ENCODE measurements at regions not wholly inside any gene's neighbourhood (a gene's known extent, or its start where the extent isn't known, plus 50 kb on each side); places are given as distances from the start of the nearest gene placed in this dataset.

GRCh38 chr10:29687421-29688164 lies 52.8 kb upstream of the SVIL start:
- Histone ChIP-seq H3K4me3 (no peak overlapping the region), H3K4me1 (peaks cover 0 to 28% (median 14%) of the 10 kb centered on the region in 4 donors), H3K36me3 (peaks cover 0 to 19% (median 3%) of the 10 kb centered on the region in 4 donors), H3K27ac (peak overlapping the region in 2 of 4 donors; percentile 4 to 18), H3K27me3 (no peaks in the 10 kb centered on the region), H3K9me3 (no peaks in the 10 kb centered on the region)
- WGBS, 2 donors (ENCODE audit: low coverage in 1 of 2) = 74 to 88% methylated on average over 7 to 10 of the region's 10 CpGs
- TF ChIP-seq POLR2AphosphoS5 (IDR thresholded peaks at IDR 0.05) = no peak
- no peak for TF ChIP-seq POLR2A (IDR thresholded peaks at IDR 0.05)
- TF ChIP-seq, protein P1, sequence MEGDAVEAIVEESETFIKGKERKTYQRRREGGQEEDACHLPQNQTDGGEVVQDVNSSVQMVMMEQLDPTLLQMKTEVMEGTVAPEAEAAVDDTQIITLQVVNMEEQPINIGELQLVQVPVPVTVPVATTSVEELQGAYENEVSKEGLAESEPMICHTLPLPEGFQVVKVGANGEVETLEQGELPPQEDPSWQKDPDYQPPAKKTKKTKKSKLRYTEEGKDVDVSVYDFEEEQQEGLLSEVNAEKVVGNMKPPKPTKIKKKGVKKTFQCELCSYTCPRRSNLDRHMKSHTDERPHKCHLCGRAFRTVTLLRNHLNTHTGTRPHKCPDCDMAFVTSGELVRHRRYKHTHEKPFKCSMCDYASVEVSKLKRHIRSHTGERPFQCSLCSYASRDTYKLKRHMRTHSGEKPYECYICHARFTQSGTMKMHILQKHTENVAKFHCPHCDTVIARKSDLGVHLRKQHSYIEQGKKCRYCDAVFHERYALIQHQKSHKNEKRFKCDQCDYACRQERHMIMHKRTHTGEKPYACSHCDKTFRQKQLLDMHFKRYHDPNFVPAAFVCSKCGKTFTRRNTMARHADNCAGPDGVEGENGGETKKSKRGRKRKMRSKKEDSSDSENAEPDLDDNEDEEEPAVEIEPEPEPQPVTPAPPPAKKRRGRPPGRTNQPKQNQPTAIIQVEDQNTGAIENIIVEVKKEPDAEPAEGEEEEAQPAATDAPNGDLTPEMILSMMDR (IDR thresholded peaks at IDR 0.05) = no peak
- no peak for TF ChIP-seq EP300 (IDR thresholded peaks at IDR 0.05; ENCODE audit: low read depth)
- in situ Hi-C loops (cut with MboI; ENCODE audit: low pct_ligation_motif_present in 1 of 4, low pct_unique_long_range_greater_than_20kb in 1 of 4, low sequenced_read_pairs in 3 of 4) (no loop called here), intact Hi-C loops (cut with DNase I; ENCODE audit: low total_unique reads) (no loop called here)
- DNase-seq = no peak

DNA sequence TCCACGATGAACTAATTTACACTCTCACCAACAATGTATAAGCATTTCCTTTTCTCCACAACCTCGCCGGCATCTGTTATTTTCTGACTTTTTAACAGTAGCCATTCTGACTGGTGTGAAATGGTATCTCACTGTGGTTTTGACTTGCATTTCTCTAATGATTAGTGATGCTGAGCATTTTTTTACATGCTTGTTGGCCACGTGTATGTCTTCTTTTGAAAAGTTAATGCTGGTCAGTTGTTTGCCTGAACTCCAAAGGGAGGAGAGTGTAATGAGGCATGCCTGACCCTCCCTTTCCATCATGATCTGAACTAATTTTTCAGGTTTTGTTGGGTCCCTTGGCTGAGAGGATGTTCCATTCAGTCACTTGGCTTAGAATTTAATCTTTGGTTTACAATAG lies 50.7 kb upstream of the SVIL start:
- H3K36me3 ChIP-seq = peaks cover 0 to 19% (median 3%) of the 10 kb centered on the region in 4 donors
- intact Hi-C loops (cut with DNase I; ENCODE audit: low total_unique reads) = no loop called here
- WGBS, 2 donors (ENCODE audit: low coverage in 1 of 2) = 90 to 91% methylated on average over 4 of the region's 4 CpGs
- H3K4me1 ChIP-seq = peaks cover 0 to 24% (median 14%) of the 10 kb centered on the region in 4 donors
- TF ChIP-seq EP300 (IDR thresholded peaks at IDR 0.05; ENCODE audit: low read depth) = no peak
- TF ChIP-seq, protein P1 (IDR thresholded peaks at IDR 0.05) = no peak
- in situ Hi-C loops (cut with MboI; ENCODE audit: low pct_ligation_motif_present in 1 of 4, low pct_unique_long_range_greater_than_20kb in 1 of 4, low sequenced_read_pairs in 3 of 4) = no loop called here
- H3K27ac ChIP-seq = no peak overlapping the region
- no peak overlapping the region for H3K4me3 ChIP-seq
- DNase-seq = no peak
- H3K27me3 ChIP-seq = no peaks in the 10 kb centered on the region
- H3K9me3 ChIP-seq = no peaks in the 10 kb centered on the region

Small RNA genes lying in the stretch of these regions (small RNA-seq; reads per million reads assigned to genes)
- gene CKS1BP2 (0 reads per million in 4 donors), gene RNU6-908P (0 reads per million in 4 donors)
